HG02642 (cell line): ENCODE measurements at regions not wholly inside any gene's neighbourhood (a gene's known extent, or its start where the extent isn't known, plus 50 kb on each side); places are given as distances from the start of the nearest gene placed in this dataset.
A peak's percentile ranks its signal among the peaks of the same experiment; 100 is the strongest.

Source experiments
- ATAC-seq: cut with Tn5 transposase; IDR thresholded peaks from one replicate; pipeline ENCODE4 v1.9.1; 2021; ENCODE audit warnings: mild to moderate bottlenecking; ENCODE audit not compliant: unreplicated experiment, poor library complexity

GRCh38 chr4:176002007-176002613, 63.5 kb upstream of the WDR17 start:
- peak; percentile 83 for ATAC-seq

DNA sequence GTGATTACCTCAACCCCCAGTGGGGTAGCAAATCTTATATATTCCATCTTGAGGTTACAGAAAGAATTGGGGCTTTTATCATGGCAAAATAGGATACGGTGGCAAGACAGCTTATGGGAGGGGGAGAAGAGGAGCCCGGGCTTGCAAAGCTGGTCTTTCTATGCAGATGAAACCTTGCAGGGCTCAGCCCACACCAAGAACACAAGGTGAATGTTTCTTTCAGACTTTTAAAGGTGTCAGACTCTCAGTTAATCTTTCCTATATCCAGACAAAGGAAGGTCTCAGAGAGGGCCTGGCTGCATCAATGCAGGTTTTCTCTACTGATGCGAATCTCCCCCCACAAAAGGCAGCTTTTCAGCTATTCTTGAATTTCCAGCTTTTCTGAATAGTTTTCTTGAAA, 59.9 kb upstream of the WDR17 start:
- ATAC-seq: no peak

GRCh38 chr4:176009254-176009653, 56.4 kb upstream of the WDR17 start:
- ATAC-seq: no peak

- ATAC-seq: no peak
Measured at GRCh38 chr4:176011529-176011928, 54.1 kb upstream of the WDR17 start.

GRCh38 chr4:176013476-176014247, 52.0 kb upstream of the WDR17 start:
- ATAC-seq: peak; percentile 90

DNA sequence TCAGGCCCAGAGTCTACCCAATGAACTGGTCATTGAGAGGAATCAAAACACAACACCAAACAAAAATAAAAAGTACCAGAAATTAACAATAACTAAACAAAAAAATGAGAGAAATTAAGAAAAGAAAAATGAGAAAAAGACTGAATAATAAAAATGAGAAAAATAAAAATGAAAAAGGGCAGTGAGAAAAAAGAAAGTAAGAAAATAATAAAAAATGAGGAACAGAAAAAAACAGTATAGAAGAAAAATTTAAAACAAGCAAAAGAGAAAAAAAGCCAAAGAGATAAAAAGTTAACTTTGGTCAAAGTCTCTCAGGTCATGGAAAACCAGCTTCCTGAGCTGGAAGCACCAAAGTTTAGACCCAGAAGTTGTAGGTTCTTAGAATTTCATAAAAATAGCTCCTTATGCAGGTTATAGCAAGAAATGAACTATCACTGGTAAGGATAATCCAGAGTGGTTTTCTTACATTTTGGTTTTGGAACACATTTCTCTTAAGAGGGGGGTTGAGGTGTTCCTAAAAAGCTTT, 51.0 kb upstream of the WDR17 start:
- no peak for ATAC-seq
